Amygdala (tissue), 56 donors: ENCODE measurements at regions not wholly inside any gene's neighbourhood (a gene's known extent, or its start where the extent isn't known, plus 50 kb on each side); places are given as distances from the start of the nearest gene placed in this dataset.
"Not testable (repeated sequence)": the region's sequence is repeated elsewhere in the genome, so short reads cannot be mapped to it uniquely, and the experiment has no call there.

Experiments used
- DNase-seq, 56 donors: peaks; one replicate each; lab custom pipeline; 2025; lab: John Stamatoyannopoulos, UW

- DNase-seq, result no peak
These were observed 136.9 kb upstream of the FBXO11 start for GRCh38 chr2:48043131-48043700.

GRCh38 chr2:48043746-48044145 lies 137.4 kb upstream of the FBXO11 start:
- no peak for DNase-seq

GRCh38 chr2:48045613-48046012 lies 139.3 kb upstream of the FBXO11 start:
- no peak for DNase-seq

- DNase-seq, result no peak
These were observed 142.3 kb upstream of the FBXO11 start for GRCh38 chr2:48048476-48049171.

GRCh38 chr2:48049371-48049770 lies 143.1 kb upstream of the FBXO11 start:
- DNase-seq, result no peak

- DNase-seq, result no peak
These were observed 144.4 kb upstream of the FBXO11 start for GRCh38 chr2:48050711-48051110.

- DNase-seq, result no peak
These were observed 153.7 kb upstream of the FBXO11 start for GRCh38 chr2:48059975-48060374.

- DNase-seq, result not testable (repeated sequence)
These were observed 155.4 kb upstream of the FBXO11 start for GRCh38 chr2:48061656-48062055.

GRCh38 chr2:48065096-48065495 lies 158.8 kb upstream of the FBXO11 start:
- DNase-seq, result no peak

GRCh38 chr2:48066000-48066399 lies 159.7 kb upstream of the FBXO11 start:
- DNase-seq, result no peak

GRCh38 chr2:48069769-48070168 lies 163.5 kb upstream of the FBXO11 start:
- DNase-seq, result no peak

- peak in 8 of 56 donors; percentile 1 to 30 (median 4) for DNase-seq
These were observed 164.1 kb upstream of the FBXO11 start for GRCh38 chr2:48070415-48070814.

- no peak for DNase-seq
These were observed 166.3 kb upstream of the FBXO11 start for GRCh38 chr2:48072583-48072982.

GRCh38 chr2:48075631-48076030 lies 169.3 kb upstream of the FBXO11 start:
- DNase-seq, result no peak

- DNase-seq, result peak in 12 of 56 donors; percentile 1 to 43 (median 4)
These were observed 174.4 kb upstream of the FBXO11 start for GRCh38 chr2:48080534-48081316.

- DNase-seq, result peak in 1 of 56 donors; percentile 6
These were observed 175.0 kb upstream of the FBXO11 start for GRCh38 chr2:48081317-48081628.

GRCh38 chr2:48085888-48086287 lies 179.6 kb upstream of the FBXO11 start:
- no peak for DNase-seq

GRCh38 chr2:48088994-48089393 lies 182.7 kb upstream of the FBXO11 start:
- no peak for DNase-seq

- no peak for DNase-seq
These were observed 183.3 kb upstream of the FBXO11 start for GRCh38 chr2:48089644-48090043.

GRCh38 chr2:48092846-48093803 lies 186.8 kb upstream of the FBXO11 start:
- DNase-seq, result no peak

- not testable (repeated sequence) for DNase-seq
These were observed 190.5 kb upstream of the FBXO11 start for GRCh38 chr2:48096765-48097164.
